ENCODE measurements at regions not wholly inside any gene's neighbourhood (a gene's known extent, or its start where the extent isn't known, plus 50 kb on each side); places are given as distances from the start of the nearest gene placed in this dataset.

- no peak for DNase-seq
Measured at GRCh38 chr2:5894355-5894754, 202.2 kb downstream of the SOX11 start.

GRCh38 chr2:5895284-5895683, 203.1 kb downstream of the SOX11 start:
- Histone ChIP-seq H3K27me3 (no peaks in the 10 kb centered on the region), H3K36me3 (no peaks in the 10 kb centered on the region), H3K9me3 (no peaks in the 10 kb centered on the region), H3K4me3 (no peak overlapping the region), H3K27ac (no peak overlapping the region), H3K4me1 (no peaks in the 10 kb centered on the region)
- TF ChIP-seq POLR2A (IDR thresholded peaks at IDR 0.05): no peak
- no peak for TF ChIP-seq CTCF (IDR thresholded peaks at IDR 0.05)
- WGBS (ENCODE audit: insufficient coverage, low coverage, low lambda C conversion rate, missing lambda C conversion rate): 60% methylated on average over 7 of the region's 11 CpGs
- intact Hi-C loops (cut with DNase I): no loop called here
- DNase-seq (no peak), ATAC-seq (no peak)

More at GRCh38 chr2:5894355-5894754, 202.2 kb downstream of the SOX11 start:
- Histone ChIP-seq H3K36me3 (no peaks in the 10 kb centered on the region), H3K9me3 (no peaks in the 10 kb centered on the region), H3K27me3 (no peaks in the 10 kb centered on the region), H3K4me3 (no peak overlapping the region), H3K4me1 (no peaks in the 10 kb centered on the region), H3K27ac (no peak overlapping the region)
- TF ChIP-seq CTCF (IDR thresholded peaks at IDR 0.05): no peak
- TF ChIP-seq POLR2A (IDR thresholded peaks at IDR 0.05): no peak
- no peak for ATAC-seq
- 32% methylated on average over 3 of the region's 5 CpGs for WGBS (ENCODE audit: insufficient coverage, low coverage, low lambda C conversion rate, missing lambda C conversion rate)
- intact Hi-C loops (cut with DNase I): no loop called here

GRCh38 chr2:5897249-5897648, 205.1 kb downstream of the SOX11 start:
- Histone ChIP-seq H3K27ac (no peak overlapping the region), H3K36me3 (no peaks in the 10 kb centered on the region), H3K9me3 (no peaks in the 10 kb centered on the region), H3K4me3 (no peak overlapping the region), H3K27me3 (no peaks in the 10 kb centered on the region), H3K4me1 (no peaks in the 10 kb centered on the region)
- intact Hi-C loops (cut with DNase I): no loop called here
- no peak for DNase-seq
- no peak for ATAC-seq
- 63% methylated on average over 5 of the region's 5 CpGs for WGBS (ENCODE audit: insufficient coverage, low coverage, low lambda C conversion rate, missing lambda C conversion rate)
- no peak for TF ChIP-seq CTCF (IDR thresholded peaks at IDR 0.05)
- TF ChIP-seq POLR2A (IDR thresholded peaks at IDR 0.05): no peak

- no peak overlapping the region for H3K4me3 ChIP-seq
- 63% methylated on average over 3 of the region's 3 CpGs for WGBS (ENCODE audit: insufficient coverage, low coverage, low lambda C conversion rate, missing lambda C conversion rate)
- no peaks in the 10 kb centered on the region for H3K9me3 ChIP-seq
- DNase-seq: no peak
- TF ChIP-seq POLR2A (IDR thresholded peaks at IDR 0.05) (no peak), CTCF (IDR thresholded peaks at IDR 0.05) (no peak)
- no peaks in the 10 kb centered on the region for H3K36me3 ChIP-seq
- intact Hi-C loops (cut with DNase I): no loop called here
- no peak for ATAC-seq
- no peaks in the 10 kb centered on the region for H3K4me1 ChIP-seq
- no peaks in the 10 kb centered on the region for H3K27me3 ChIP-seq
- H3K27ac ChIP-seq: no peak overlapping the region
Measured at GRCh38 chr2:5898667-5899066, 206.5 kb downstream of the SOX11 start.

- TF ChIP-seq POLR2A (IDR thresholded peaks at IDR 0.05) (no peak), CTCF (IDR thresholded peaks at IDR 0.05) (no peak)
- 24% methylated on average over 2 of the region's 2 CpGs for WGBS (ENCODE audit: insufficient coverage, low coverage, low lambda C conversion rate, missing lambda C conversion rate)
- intact Hi-C loops (cut with DNase I): no loop called here
Measured at GRCh38 chr2:5905661-5906060, 213.5 kb downstream of the SOX11 start.

More at GRCh38 chr2:5905661-5906060, 213.5 kb downstream of the SOX11 start:
- no peak overlapping the region for H3K27ac ChIP-seq
- H3K9me3 ChIP-seq: no peaks in the 10 kb centered on the region
- ATAC-seq (no peak), DNase-seq (no peak)
- H3K36me3 ChIP-seq: no peaks in the 10 kb centered on the region
- H3K4me1 ChIP-seq: no peaks in the 10 kb centered on the region
- no peak overlapping the region for H3K4me3 ChIP-seq
- H3K27me3 ChIP-seq: no peaks in the 10 kb centered on the region

Measured in right lobe of liver (tissue), 6 donors.